WTC11 (cell line): ENCODE measurements at regions not wholly inside any gene's neighbourhood (a gene's known extent, or its start where the extent isn't known, plus 50 kb on each side); places are given as distances from the start of the nearest gene placed in this dataset.

Experiments
- ATAC-seq: fragments of 200-7000 bp; cut with Tn5 transposase; 2 replicates; pipeline ENCODE4 v1.10.0; 2021; ENCODE audit warnings: mild to moderate bottlenecking, moderate library complexity
- CTCF ChIA-PET: fragments of 300-600 bp; sonication (Branson Sonifier 250); formaldehyde crosslinking; loops from one replicate; lab custom pipeline; 2021; ENCODE audit warnings: antibody characterized with exemption; lab: Charles Lee
- POLR2A ChIA-PET: fragments of 350-600 bp; sonication (Branson Sonifier 250); formaldehyde crosslinking; loops from one replicate; lab custom pipeline; 2021; ENCODE audit warnings: antibody characterized with exemption; lab: Charles Lee
- DNase-seq: peaks from one replicate; pipeline ENCODE4 v3.0.0; 2021; ENCODE audit warnings: low spot score
- H3K27ac Mint-ChIP-seq: 2 replicates; pipeline ENCODE4 v1.8.0; 2021; ENCODE audit warnings: mixed read lengths
- H3K27me3 Mint-ChIP-seq: 2 replicates; pipeline ENCODE4 v1.8.0; 2021; ENCODE audit warnings: low read depth, mild to moderate bottlenecking, moderate library complexity, mixed read lengths
- H3K36me3 Mint-ChIP-seq: 2 replicates; pipeline ENCODE4 v1.8.0; 2021; ENCODE audit warnings: mixed read lengths
- H3K4me1 Mint-ChIP-seq: 2 replicates; pipeline ENCODE4 v1.8.0; 2022; ENCODE audit warnings: mixed read lengths
- H3K4me3 Mint-ChIP-seq: 2 replicates; pipeline ENCODE4 v1.8.0; 2021; ENCODE audit warnings: mild to moderate bottlenecking, moderate library complexity, mixed read lengths
- H3K9me3 Mint-ChIP-seq: 2 replicates; pipeline ENCODE4 v1.8.0; 2021; ENCODE audit warnings: mixed read lengths
- EMX1 ChIP-seq: fragments of 250-450 bp; sonication (Bioruptor Pico); IDR thresholded peaks from 2 replicates; pipeline ENCODE4 v1.8.0; 2021; ENCODE audit warnings: mild to moderate bottlenecking
- ETV6 ChIP-seq: sonication (generic); formaldehyde crosslinking; IDR thresholded peaks from 2 replicates; pipeline ENCODE4 v1.8.1; 2022; ENCODE audit warnings: mild to moderate bottlenecking, missing genetic modification reagents
- GTF2I ChIP-seq: fragments of 250-450 bp; sonication (Bioruptor Pico); conservative IDR thresholded peaks from 2 replicates; pipeline ENCODE4 v1.4.0; 2021; ENCODE audit warnings: mild to moderate bottlenecking
- JAZF1 ChIP-seq: fragments of 250-450 bp; sonication (Bioruptor Pico); IDR thresholded peaks from 2 replicates; pipeline ENCODE4 v1.9.0; 2021; ENCODE audit warnings: moderate library complexity, mild to moderate bottlenecking, inconsistent platforms
- KAT7 ChIP-seq: sonication (generic); formaldehyde crosslinking; IDR thresholded peaks from 2 replicates; pipeline ENCODE4 v1.8.1; 2023; ENCODE audit warnings: missing genetic modification reagents, mild to moderate bottlenecking, borderline replicate concordance
- MXD4 ChIP-seq: fragments of 250-450 bp; sonication (Bioruptor Pico); IDR thresholded peaks from 2 replicates; pipeline ENCODE4 v1.8.0; 2021; ENCODE audit warnings: mild to moderate bottlenecking, moderate library complexity, borderline replicate concordance
- MYBL2 ChIP-seq: sonication (generic); formaldehyde crosslinking; IDR thresholded peaks from 2 replicates; pipeline ENCODE4 v1.8.1; 2023; ENCODE audit warnings: mild to moderate bottlenecking, moderate library complexity, missing genetic modification reagents
- NR1H2 ChIP-seq: sonication (generic); formaldehyde crosslinking; IDR thresholded peaks from 2 replicates; pipeline ENCODE4 v1.9.0; 2021; ENCODE audit warnings: mild to moderate bottlenecking, moderate library complexity, missing genetic modification reagents
- NR2C2 ChIP-seq: sonication (generic); formaldehyde crosslinking; IDR thresholded peaks from 2 replicates; pipeline ENCODE4 v1.8.0; 2022; ENCODE audit warnings: mild to moderate bottlenecking, missing genetic modification reagents
- RORB ChIP-seq: fragments of 250-450 bp; sonication (Bioruptor Pico); IDR thresholded peaks from 2 replicates; pipeline ENCODE4 v1.9.0; 2021; ENCODE audit warnings: mild to moderate bottlenecking
- SMAD4 ChIP-seq: sonication (generic); formaldehyde crosslinking; IDR thresholded peaks from 2 replicates; pipeline ENCODE4 v1.8.0; 2022; ENCODE audit warnings: mild to moderate bottlenecking, missing genetic modification reagents
- SP1 ChIP-seq: sonication (generic); formaldehyde crosslinking; conservative IDR thresholded peaks from 2 replicates; pipeline ENCODE4 v1.8.1; 2022; ENCODE audit warnings: missing genetic modification reagents
- TEAD1 ChIP-seq: sonication (generic); formaldehyde crosslinking; IDR thresholded peaks from 2 replicates; pipeline ENCODE4 v1.8.0; 2022; ENCODE audit warnings: mild to moderate bottlenecking, missing genetic modification reagents
- ZNF121 ChIP-seq: sonication (generic); formaldehyde crosslinking; IDR thresholded peaks from 2 replicates; pipeline ENCODE4 v1.8.0; 2023; ENCODE audit warnings: missing genetic modification reagents
- ZNF138 ChIP-seq: sonication (generic); formaldehyde crosslinking; conservative IDR thresholded peaks from 2 replicates; pipeline ENCODE4 v1.8.1; 2022; ENCODE audit warnings: mild to moderate bottlenecking, moderate library complexity, missing genetic modification reagents
- ZNF219 ChIP-seq: sonication (generic); formaldehyde crosslinking; IDR thresholded peaks from 2 replicates; pipeline ENCODE4 v1.8.0; 2023; ENCODE audit warnings: missing genetic modification reagents, mild to moderate bottlenecking, borderline replicate concordance
- ZNF263 ChIP-seq: sonication (generic); formaldehyde crosslinking; IDR thresholded peaks from 2 replicates; pipeline ENCODE4 v1.8.1; 2022; ENCODE audit warnings: low read depth, mild to moderate bottlenecking, moderate library complexity, missing genetic modification reagents
- ZNF396 ChIP-seq: fragments of 250-450 bp; sonication (Bioruptor Pico); IDR thresholded peaks from 2 replicates; pipeline ENCODE4 v1.8.0; 2021; ENCODE audit warnings: mild to moderate bottlenecking, moderate library complexity, borderline replicate concordance
- TF ChIP-seq, protein P1 (sequence below): fragments of 250-450 bp; sonication (Bioruptor Pico); IDR thresholded peaks from 2 replicates; pipeline ENCODE4 v1.8.0; 2021; ENCODE audit warnings: mild to moderate bottlenecking
- TF ChIP-seq, protein P2 (sequence below): sonication (generic); formaldehyde crosslinking; IDR thresholded peaks from 2 replicates; pipeline ENCODE4 v1.8.1; 2023; ENCODE audit warnings: mild to moderate bottlenecking, missing genetic modification reagents, borderline replicate concordance
- TF ChIP-seq, protein P3 (sequence below): sonication (generic); formaldehyde crosslinking; IDR thresholded peaks from 2 replicates; pipeline ENCODE4 v1.8.1; 2023; ENCODE audit warnings: mild to moderate bottlenecking, missing genetic modification reagents
- TF ChIP-seq, protein P4 (sequence below): sonication (generic); formaldehyde crosslinking; IDR thresholded peaks from 2 replicates; pipeline ENCODE4 v1.8.0; 2022; ENCODE audit warnings: mild to moderate bottlenecking, missing genetic modification reagents
- TF ChIP-seq, protein P5 (sequence below): sonication (generic); formaldehyde crosslinking; IDR thresholded peaks from 2 replicates; pipeline ENCODE4 v1.8.1; 2023; ENCODE audit warnings: mild to moderate bottlenecking, missing genetic modification reagents, moderate library complexity
- TF ChIP-seq, protein P6 (sequence below): fragments of 200-600 bp; IDR thresholded peaks from 2 replicates; pipeline ENCODE4 v1.8.0; 2022; ENCODE audit warnings: antibody characterized with exemption
- TF ChIP-seq, protein P7 (sequence below): sonication (generic); formaldehyde crosslinking; IDR thresholded peaks from 2 replicates; pipeline ENCODE4 v1.8.1; 2023; ENCODE audit warnings: mild to moderate bottlenecking, moderate library complexity, missing genetic modification reagents

DNA sequence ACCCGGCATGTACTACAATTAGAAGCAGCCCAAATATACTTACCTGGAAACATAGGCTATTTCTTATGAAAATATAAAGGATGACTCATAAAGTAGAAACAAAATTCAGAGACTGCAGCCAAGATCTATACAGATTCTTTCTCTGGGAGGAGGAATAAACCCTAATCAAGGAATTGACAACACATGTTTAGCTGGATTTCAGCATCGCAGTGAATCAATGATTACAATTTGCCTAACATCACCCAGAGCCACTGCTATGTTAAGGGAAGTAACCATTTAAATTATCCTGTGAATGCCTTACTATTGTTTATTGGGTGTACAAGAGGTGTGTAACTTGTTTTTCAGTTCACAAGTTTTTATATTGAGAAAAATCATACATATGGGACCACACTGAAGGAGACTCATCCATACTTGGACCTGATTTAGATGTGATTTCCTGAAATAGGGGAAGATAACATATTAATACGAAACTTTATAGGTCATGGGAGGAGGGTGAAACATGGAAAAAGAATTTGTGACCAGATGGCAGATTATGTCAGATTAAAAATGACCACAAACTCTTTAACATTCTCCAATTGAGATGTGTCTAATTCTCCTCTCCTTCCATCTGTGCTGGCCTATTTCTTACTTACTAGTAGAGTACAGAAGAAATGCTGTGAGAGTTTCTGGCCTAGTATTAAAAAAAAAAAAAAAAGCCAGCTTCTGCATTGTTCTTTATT lies 1168.4 kb downstream of the SLITRK1 start:
- Mint-ChIP-seq H3K27ac (no peak overlapping the region), H3K4me3 (no peak overlapping the region), H3K4me1 (no peaks in the 10 kb centered on the region), H3K36me3 (no peaks in the 10 kb centered on the region), H3K9me3 (no peaks in the 10 kb centered on the region), H3K27me3 (no peaks in the 10 kb centered on the region)
- no peak for ATAC-seq
- ChIA-PET CTCF (interaction anchor here (0.6 kb wide), 1 partner anchor 562 kb away, joined by 3 read pairs; no protein-coding TSS in a partner anchor), POLR2A (no interaction called here)
- no peak for TF ChIP-seq MYBL2 (CRISPR knock-in tag)
- TF ChIP-seq, protein P1, sequence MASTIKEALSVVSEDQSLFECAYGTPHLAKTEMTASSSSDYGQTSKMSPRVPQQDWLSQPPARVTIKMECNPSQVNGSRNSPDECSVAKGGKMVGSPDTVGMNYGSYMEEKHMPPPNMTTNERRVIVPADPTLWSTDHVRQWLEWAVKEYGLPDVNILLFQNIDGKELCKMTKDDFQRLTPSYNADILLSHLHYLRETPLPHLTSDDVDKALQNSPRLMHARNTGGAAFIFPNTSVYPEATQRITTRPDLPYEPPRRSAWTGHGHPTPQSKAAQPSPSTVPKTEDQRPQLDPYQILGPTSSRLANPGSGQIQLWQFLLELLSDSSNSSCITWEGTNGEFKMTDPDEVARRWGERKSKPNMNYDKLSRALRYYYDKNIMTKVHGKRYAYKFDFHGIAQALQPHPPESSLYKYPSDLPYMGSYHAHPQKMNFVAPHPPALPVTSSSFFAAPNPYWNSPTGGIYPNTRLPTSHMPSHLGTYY: no peak
- no peak for TF ChIP-seq ZNF219 (CRISPR knock-in tag)
- no peak for TF ChIP-seq KAT7
- TF ChIP-seq NR2C2: no peak
- TF ChIP-seq, protein P2, sequence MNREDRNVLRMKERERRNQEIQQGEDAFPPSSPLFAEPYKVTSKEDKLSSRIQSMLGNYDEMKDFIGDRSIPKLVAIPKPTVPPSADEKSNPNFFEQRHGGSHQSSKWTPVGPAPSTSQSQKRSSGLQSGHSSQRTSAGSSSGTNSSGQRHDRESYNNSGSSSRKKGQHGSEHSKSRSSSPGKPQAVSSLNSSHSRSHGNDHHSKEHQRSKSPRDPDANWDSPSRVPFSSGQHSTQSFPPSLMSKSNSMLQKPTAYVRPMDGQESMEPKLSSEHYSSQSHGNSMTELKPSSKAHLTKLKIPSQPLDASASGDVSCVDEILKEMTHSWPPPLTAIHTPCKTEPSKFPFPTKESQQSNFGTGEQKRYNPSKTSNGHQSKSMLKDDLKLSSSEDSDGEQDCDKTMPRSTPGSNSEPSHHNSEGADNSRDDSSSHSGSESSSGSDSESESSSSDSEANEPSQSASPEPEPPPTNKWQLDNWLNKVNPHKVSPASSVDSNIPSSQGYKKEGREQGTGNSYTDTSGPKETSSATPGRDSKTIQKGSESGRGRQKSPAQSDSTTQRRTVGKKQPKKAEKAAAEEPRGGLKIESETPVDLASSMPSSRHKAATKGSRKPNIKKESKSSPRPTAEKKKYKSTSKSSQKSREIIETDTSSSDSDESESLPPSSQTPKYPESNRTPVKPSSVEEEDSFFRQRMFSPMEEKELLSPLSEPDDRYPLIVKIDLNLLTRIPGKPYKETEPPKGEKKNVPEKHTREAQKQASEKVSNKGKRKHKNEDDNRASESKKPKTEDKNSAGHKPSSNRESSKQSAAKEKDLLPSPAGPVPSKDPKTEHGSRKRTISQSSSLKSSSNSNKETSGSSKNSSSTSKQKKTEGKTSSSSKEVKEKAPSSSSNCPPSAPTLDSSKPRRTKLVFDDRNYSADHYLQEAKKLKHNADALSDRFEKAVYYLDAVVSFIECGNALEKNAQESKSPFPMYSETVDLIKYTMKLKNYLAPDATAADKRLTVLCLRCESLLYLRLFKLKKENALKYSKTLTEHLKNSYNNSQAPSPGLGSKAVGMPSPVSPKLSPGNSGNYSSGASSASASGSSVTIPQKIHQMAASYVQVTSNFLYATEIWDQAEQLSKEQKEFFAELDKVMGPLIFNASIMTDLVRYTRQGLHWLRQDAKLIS (CRISPR knock-in tag): no peak
- TF ChIP-seq, protein P3, sequence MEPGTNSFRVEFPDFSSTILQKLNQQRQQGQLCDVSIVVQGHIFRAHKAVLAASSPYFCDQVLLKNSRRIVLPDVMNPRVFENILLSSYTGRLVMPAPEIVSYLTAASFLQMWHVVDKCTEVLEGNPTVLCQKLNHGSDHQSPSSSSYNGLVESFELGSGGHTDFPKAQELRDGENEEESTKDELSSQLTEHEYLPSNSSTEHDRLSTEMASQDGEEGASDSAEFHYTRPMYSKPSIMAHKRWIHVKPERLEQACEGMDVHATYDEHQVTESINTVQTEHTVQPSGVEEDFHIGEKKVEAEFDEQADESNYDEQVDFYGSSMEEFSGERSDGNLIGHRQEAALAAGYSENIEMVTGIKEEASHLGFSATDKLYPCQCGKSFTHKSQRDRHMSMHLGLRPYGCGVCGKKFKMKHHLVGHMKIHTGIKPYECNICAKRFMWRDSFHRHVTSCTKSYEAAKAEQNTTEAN (CRISPR knock-in tag): no peak
- no peak for TF ChIP-seq RORB (CRISPR knock-in tag)
- TF ChIP-seq EMX1 (CRISPR knock-in tag): no peak
- TF ChIP-seq JAZF1: no peak
- TF ChIP-seq ZNF396 (CRISPR knock-in tag): no peak
- no peak for TF ChIP-seq NR1H2
- no peak for TF ChIP-seq ETV6
- TF ChIP-seq SP1 (CRISPR knock-in tag): no peak
- TF ChIP-seq, protein P4, sequence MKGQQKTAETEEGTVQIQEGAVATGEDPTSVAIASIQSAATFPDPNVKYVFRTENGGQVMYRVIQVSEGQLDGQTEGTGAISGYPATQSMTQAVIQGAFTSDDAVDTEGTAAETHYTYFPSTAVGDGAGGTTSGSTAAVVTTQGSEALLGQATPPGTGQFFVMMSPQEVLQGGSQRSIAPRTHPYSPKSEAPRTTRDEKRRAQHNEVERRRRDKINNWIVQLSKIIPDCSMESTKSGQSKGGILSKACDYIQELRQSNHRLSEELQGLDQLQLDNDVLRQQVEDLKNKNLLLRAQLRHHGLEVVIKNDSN: no peak
- TF ChIP-seq, protein P5, sequence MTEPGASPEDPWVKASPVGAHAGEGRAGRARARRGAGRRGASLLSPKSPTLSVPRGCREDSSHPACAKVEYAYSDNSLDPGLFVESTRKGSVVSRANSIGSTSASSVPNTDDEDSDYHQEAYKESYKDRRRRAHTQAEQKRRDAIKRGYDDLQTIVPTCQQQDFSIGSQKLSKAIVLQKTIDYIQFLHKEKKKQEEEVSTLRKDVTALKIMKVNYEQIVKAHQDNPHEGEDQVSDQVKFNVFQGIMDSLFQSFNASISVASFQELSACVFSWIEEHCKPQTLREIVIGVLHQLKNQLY: no peak
- TF ChIP-seq GTF2I (CRISPR knock-in tag): no peak
- no peak for TF ChIP-seq ZNF138 (CRISPR knock-in tag)
- no peak for TF ChIP-seq ZNF121 (CRISPR knock-in tag)
- DNase-seq: no peak

DNA sequence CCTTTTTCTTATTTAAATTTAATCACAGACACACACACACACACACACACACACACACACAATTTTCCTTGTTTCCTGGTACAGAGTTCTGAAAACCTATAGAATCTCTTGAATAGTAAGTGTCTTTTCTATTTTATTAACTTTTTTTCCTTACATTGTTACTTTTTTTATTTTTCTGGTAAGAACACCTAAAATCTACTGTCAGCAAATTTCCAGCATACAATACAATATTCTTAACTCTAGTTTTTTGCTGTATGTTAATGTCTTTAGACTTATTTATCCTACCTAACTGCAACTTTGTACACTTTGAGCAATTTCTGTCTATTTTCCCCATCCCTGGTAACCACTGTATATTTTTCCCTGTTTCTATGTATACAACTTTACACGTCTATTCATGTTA lies 1179.8 kb downstream of the SLITRK1 start:
- no peak overlapping the region for H3K4me3 Mint-ChIP-seq
- no peak for ATAC-seq
- ChIA-PET CTCF (no interaction called here), POLR2A (no interaction called here)
- DNase-seq: no peak
- no peaks in the 10 kb centered on the region for H3K27me3 Mint-ChIP-seq
- H3K4me1 Mint-ChIP-seq: peaks cover 7% of the 10 kb centered on the region
- peaks cover 9% of the 10 kb centered on the region; the same call in 1 of the 2 replicates for H3K9me3 Mint-ChIP-seq
- H3K27ac Mint-ChIP-seq: no peak overlapping the region
- H3K36me3 Mint-ChIP-seq: no peaks in the 10 kb centered on the region
- TF ChIP-seq TEAD1 (CRISPR knock-in tag) (no peak), SMAD4 (CRISPR knock-in tag) (no peak), KAT7 (no peak), MXD4 (CRISPR knock-in tag) (no peak), ZNF263 (CRISPR knock-in tag) (no peak)
- TF ChIP-seq, protein P6, sequence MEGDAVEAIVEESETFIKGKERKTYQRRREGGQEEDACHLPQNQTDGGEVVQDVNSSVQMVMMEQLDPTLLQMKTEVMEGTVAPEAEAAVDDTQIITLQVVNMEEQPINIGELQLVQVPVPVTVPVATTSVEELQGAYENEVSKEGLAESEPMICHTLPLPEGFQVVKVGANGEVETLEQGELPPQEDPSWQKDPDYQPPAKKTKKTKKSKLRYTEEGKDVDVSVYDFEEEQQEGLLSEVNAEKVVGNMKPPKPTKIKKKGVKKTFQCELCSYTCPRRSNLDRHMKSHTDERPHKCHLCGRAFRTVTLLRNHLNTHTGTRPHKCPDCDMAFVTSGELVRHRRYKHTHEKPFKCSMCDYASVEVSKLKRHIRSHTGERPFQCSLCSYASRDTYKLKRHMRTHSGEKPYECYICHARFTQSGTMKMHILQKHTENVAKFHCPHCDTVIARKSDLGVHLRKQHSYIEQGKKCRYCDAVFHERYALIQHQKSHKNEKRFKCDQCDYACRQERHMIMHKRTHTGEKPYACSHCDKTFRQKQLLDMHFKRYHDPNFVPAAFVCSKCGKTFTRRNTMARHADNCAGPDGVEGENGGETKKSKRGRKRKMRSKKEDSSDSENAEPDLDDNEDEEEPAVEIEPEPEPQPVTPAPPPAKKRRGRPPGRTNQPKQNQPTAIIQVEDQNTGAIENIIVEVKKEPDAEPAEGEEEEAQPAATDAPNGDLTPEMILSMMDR: no peak
- TF ChIP-seq, protein P7, sequence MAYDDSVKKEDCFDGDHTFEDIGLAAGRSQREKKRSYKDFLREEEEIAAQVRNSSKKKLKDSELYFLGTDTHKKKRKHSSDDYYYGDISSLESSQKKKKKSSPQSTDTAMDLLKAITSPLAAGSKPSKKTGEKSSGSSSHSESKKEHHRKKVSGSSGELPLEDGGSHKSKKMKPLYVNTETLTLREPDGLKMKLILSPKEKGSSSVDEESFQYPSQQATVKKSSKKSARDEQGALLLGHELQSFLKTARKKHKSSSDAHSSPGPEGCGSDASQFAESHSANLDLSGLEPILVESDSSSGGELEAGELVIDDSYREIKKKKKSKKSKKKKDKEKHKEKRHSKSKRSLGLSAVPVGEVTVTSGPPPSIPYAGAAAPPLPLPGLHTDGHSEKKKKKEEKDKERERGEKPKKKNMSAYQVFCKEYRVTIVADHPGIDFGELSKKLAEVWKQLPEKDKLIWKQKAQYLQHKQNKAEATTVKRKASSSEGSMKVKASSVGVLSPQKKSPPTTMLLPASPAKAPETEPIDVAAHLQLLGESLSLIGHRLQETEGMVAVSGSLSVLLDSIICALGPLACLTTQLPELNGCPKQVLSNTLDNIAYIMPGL (CRISPR knock-in tag): no peak
